DND-41 (cell line): ENCODE measurements at regions not wholly inside any gene's neighbourhood (a gene's known extent, or its start where the extent isn't known, plus 50 kb on each side); places are given as distances from the start of the nearest gene placed in this dataset.

ENCODE experiments used
- ATAC-seq: fragments of 200-7000 bp; cut with Tn5 transposase; 3 replicates; pipeline ENCODE4 v1.9.1; 2021; ENCODE audit warnings: low read depth; ENCODE audit not compliant: insufficient read depth
- DNase-seq: peaks from one replicate; pipeline ENCODE4 v3.0.0-alpha.2; 2020
- H2AFZ ChIP-seq: 2 replicates; pipeline ENCODE4 v1.6.0; 2012; ENCODE audit warnings: low read depth, low read length
- H3K27ac ChIP-seq: 2 replicates; pipeline ENCODE4 v1.5.1; 2012; ENCODE audit warnings: low read length, inconsistent platforms
- H3K27me3 ChIP-seq: fragments of 200-600 bp; sonication (generic); 2 replicates; pipeline ENCODE4 v1.6.0; 2012; ENCODE audit warnings: low read length, mild to moderate bottlenecking, inconsistent platforms; ENCODE audit not compliant: insufficient read depth, poor library complexity
- H3K36me3 ChIP-seq: 2 replicates; pipeline ENCODE4 v1.5.1; 2012; ENCODE audit warnings: low read length, inconsistent platforms; ENCODE audit not compliant: insufficient read depth
- H3K4me1 ChIP-seq: 2 replicates; pipeline ENCODE4 v1.5.1; 2012; ENCODE audit warnings: mild to moderate bottlenecking, low read length; ENCODE audit not compliant: insufficient read depth
- H3K4me2 ChIP-seq: 2 replicates; pipeline ENCODE4 v1.6.0; 2012; ENCODE audit warnings: mild to moderate bottlenecking, moderate library complexity, low read length, inconsistent platforms; ENCODE audit not compliant: insufficient read depth
- H3K4me3 ChIP-seq, 2 experiments: fragments of 200-600 bp in 1 of 2; shearing (Covaris generic) in 1 of 2; 2 replicates each; pipeline ENCODE4 v1.5.1; 2012 to 2016; ENCODE audit warnings: inconsistent platforms in 2 of 2, low read length in 2 of 2, mild to moderate bottlenecking in 2 of 2, low read depth in 1 of 2, moderate library complexity in 1 of 2
- H3K79me2 ChIP-seq: 2 replicates; pipeline ENCODE4 v1.6.0; 2012; ENCODE audit warnings: low read length, inconsistent platforms; ENCODE audit not compliant: insufficient read depth
- H3K9ac ChIP-seq: 2 replicates; pipeline ENCODE4 v1.6.0; 2012; ENCODE audit warnings: low read depth, mild to moderate bottlenecking, inconsistent platforms, low read length, moderate library complexity
- H3K9me3 ChIP-seq: 2 replicates; pipeline ENCODE4 v1.5.1; 2012; ENCODE audit warnings: low read length, moderate library complexity, mild to moderate bottlenecking, inconsistent platforms; ENCODE audit not compliant: insufficient read depth, severe bottlenecking
- H4K20me1 ChIP-seq: 2 replicates; pipeline ENCODE4 v1.6.0; 2012; ENCODE audit warnings: low read length; ENCODE audit not compliant: insufficient read depth
- CTCF ChIP-seq: IDR thresholded peaks from 2 replicates; pipeline ENCODE4 v1.5.1; 2012; ENCODE audit warnings: borderline replicate concordance, low read length, moderate library complexity, mild to moderate bottlenecking; ENCODE audit not compliant: poor library complexity, severe bottlenecking; ENCODE audit errors: extremely low read depth
- EZH2 ChIP-seq: IDR thresholded peaks from 3 replicates; pipeline ENCODE4 v1.6.1; 2012; ENCODE audit warnings: borderline replicate concordance, low read depth, mild to moderate bottlenecking, moderate library complexity, low read length, inconsistent platforms; ENCODE audit not compliant: severe bottlenecking

- Histone ChIP-seq H3K4me2 (no peak overlapping the region), H3K9me3 (no peaks in the 10 kb centered on the region), H3K4me3 (no peak overlapping the region), H3K4me1 (no peaks in the 10 kb centered on the region), H3K36me3 (no peaks in the 10 kb centered on the region), H2AFZ (no peak overlapping the region), H3K27me3 (no peaks in the 10 kb centered on the region), H3K79me2 (no peaks in the 10 kb centered on the region), H3K9ac (no peak overlapping the region), H4K20me1 (no peaks in the 10 kb centered on the region), H3K27ac (no peak overlapping the region)
- peak; percentile 55; the same call in 1 of the 3 replicates for ATAC-seq
- no peak for DNase-seq
- TF ChIP-seq EZH2 = no peak
Observed at GRCh38 chr2:126413079-126413478, 242.9 kb upstream of the GYPC start.

- Histone ChIP-seq H3K9ac (no peak overlapping the region), H3K36me3 (no peaks in the 10 kb centered on the region), H3K4me1 (no peaks in the 10 kb centered on the region), H2AFZ (no peak overlapping the region), H3K79me2 (no peaks in the 10 kb centered on the region), H3K27ac (no peak overlapping the region), H3K4me2 (no peak overlapping the region), H4K20me1 (no peaks in the 10 kb centered on the region), H3K4me3 (no peak overlapping the region), H3K27me3 (no peaks in the 10 kb centered on the region), H3K9me3 (no peaks in the 10 kb centered on the region)
- TF ChIP-seq EZH2 (no peak), CTCF (no peak)
- DNase-seq = no peak
- no peak for ATAC-seq
Observed at GRCh38 chr2:126419403-126419802, 236.6 kb upstream of the GYPC start.

GRCh38 chr2:126425943-126426342 is 230.0 kb upstream of the GYPC start:
- H3K4me2 ChIP-seq = no peak overlapping the region
- no peaks in the 10 kb centered on the region for H4K20me1 ChIP-seq
- H3K27me3 ChIP-seq = no peaks in the 10 kb centered on the region
- H2AFZ ChIP-seq = no peak overlapping the region
- no peak overlapping the region for H3K27ac ChIP-seq
- H3K9me3 ChIP-seq = no peaks in the 10 kb centered on the region
- TF ChIP-seq CTCF = no peak
- no peak overlapping the region for H3K9ac ChIP-seq
- H3K79me2 ChIP-seq = no peaks in the 10 kb centered on the region
- no peaks in the 10 kb centered on the region for H3K4me1 ChIP-seq
- DNase-seq (no peak), ATAC-seq (no peak)
- H3K4me3 ChIP-seq = no peak overlapping the region
- H3K36me3 ChIP-seq = no peaks in the 10 kb centered on the region

- Histone ChIP-seq H2AFZ (no peak overlapping the region), H3K27me3 (no peaks in the 10 kb centered on the region), H3K4me2 (no peak overlapping the region), H3K79me2 (no peaks in the 10 kb centered on the region), H3K27ac (no peak overlapping the region), H3K4me3 (no peak overlapping the region), H3K9ac (no peak overlapping the region), H3K9me3 (no peaks in the 10 kb centered on the region), H3K4me1 (no peaks in the 10 kb centered on the region), H3K36me3 (no peaks in the 10 kb centered on the region), H4K20me1 (no peaks in the 10 kb centered on the region)
- TF ChIP-seq EZH2 = no peak
- TF ChIP-seq CTCF = no peak
- ATAC-seq (no peak), DNase-seq (no peak)
Observed at GRCh38 chr2:126429103-126429502, 226.9 kb upstream of the GYPC start.
